Suprapubic skin (tissue), 4 donors: ENCODE measurements at regions not wholly inside any gene's neighbourhood (a gene's known extent, or its start where the extent isn't known, plus 50 kb on each side); places are given as distances from the start of the nearest gene placed in this dataset.
"Not testable (repeated sequence)": the region's sequence is repeated elsewhere in the genome, so short reads cannot be mapped to it uniquely, and the experiment has no call there.

Experiments used
- DNase-seq, 2 donors: peaks; one replicate each; pipeline ENCODE4 v3.0.0-alpha.2; 2019; ENCODE audit warnings: low spot score in 2 of 2
- H3K27ac ChIP-seq: fragments of 200-600 bp; sonication (generic); one replicate; pipeline ENCODE4 v1.5.1; 2019
- H3K27me3 ChIP-seq: fragments of 200-600 bp; sonication (generic); one replicate; pipeline ENCODE4 v1.5.1; 2019
- H3K36me3 ChIP-seq: fragments of 200-600 bp; sonication (generic); one replicate; pipeline ENCODE4 v1.5.1; 2019
- H3K4me1 ChIP-seq: fragments of 200-600 bp; sonication (generic); one replicate; pipeline ENCODE4 v1.5.1; 2019
- H3K4me3 ChIP-seq: fragments of 200-600 bp; sonication (generic); one replicate; pipeline ENCODE4 v1.5.1; 2019; ENCODE audit warnings: mild to moderate bottlenecking
- H3K9me3 ChIP-seq: fragments of 200-600 bp; sonication (generic); one replicate; pipeline ENCODE4 v1.5.1; 2019
- EP300 ChIP-seq: sonication (generic); formaldehyde crosslinking; IDR thresholded peaks from one replicate; pipeline ENCODE4 v1.6.1; 2017; ENCODE audit warnings: antibody characterized with exemption
- POLR2A ChIP-seq, 2 donors: fragments of 450-650 bp; IDR thresholded peaks; one replicate each; pipeline ENCODE4 v1.6.1; 2017; ENCODE audit warnings: antibody characterized with exemption in 2 of 2, mild to moderate bottlenecking in 2 of 2, moderate library complexity in 2 of 2
- POLR2AphosphoS5 ChIP-seq, 3 donors: sonication (generic); formaldehyde crosslinking; IDR thresholded peaks; one replicate each; pipeline ENCODE4 v1.6.1; 2017; ENCODE audit warnings: antibody characterized with exemption in 3 of 3
- WGBS: methylation state at CpG from one replicate; pipeline ENCODE4 v1.1.5; 2018; 5-methylcytosine and 5-hydroxymethylcytosine counted together
- TF ChIP-seq, protein P1 (sequence below), 2 donors: fragments of 200-600 bp in 1 of 2; fragments of 450-650 bp in 1 of 2; sonication (generic) in 1 of 2; IDR thresholded peaks; one replicate each; pipeline ENCODE4 v1.5.1; 2016 to 2019; ENCODE audit warnings: antibody characterized with exemption in 2 of 2, mild to moderate bottlenecking in 1 of 2, moderate library complexity in 1 of 2

DNA sequence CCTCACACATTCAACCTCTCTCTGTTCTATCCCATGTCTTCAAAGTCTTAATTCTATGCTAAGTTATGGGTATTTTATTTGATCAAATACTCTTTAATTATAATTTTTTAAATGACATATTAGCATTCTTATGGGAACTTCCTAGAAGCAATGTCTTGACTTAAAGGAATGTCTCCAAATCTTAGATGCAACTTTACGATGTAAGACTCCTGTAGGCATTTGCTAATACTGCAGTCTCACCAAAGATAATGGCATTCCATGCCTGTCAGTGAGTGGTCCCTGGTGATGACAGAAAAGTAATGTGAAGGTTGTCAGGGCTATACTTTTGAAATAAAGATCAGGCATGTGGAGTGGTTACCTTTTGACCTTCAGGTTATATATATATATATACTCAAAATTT, 1654.2 kb upstream of the WWC1 start:
- DNase-seq: no peak
- TF ChIP-seq POLR2AphosphoS5 (IDR thresholded peaks at IDR 0.05) (no peak), EP300 (no peak), POLR2A (IDR thresholded peaks at IDR 0.05) (no peak)
- Histone ChIP-seq H3K36me3 (no peaks in the 10 kb centered on the region), H3K4me1 (no peaks in the 10 kb centered on the region), H3K4me3 (no peak overlapping the region), H3K9me3 (no peaks in the 10 kb centered on the region), H3K27ac (no peak overlapping the region), H3K27me3 (no peaks in the 10 kb centered on the region)
- 83% methylated on average over 1 of the region's 1 CpG for WGBS

DNA sequence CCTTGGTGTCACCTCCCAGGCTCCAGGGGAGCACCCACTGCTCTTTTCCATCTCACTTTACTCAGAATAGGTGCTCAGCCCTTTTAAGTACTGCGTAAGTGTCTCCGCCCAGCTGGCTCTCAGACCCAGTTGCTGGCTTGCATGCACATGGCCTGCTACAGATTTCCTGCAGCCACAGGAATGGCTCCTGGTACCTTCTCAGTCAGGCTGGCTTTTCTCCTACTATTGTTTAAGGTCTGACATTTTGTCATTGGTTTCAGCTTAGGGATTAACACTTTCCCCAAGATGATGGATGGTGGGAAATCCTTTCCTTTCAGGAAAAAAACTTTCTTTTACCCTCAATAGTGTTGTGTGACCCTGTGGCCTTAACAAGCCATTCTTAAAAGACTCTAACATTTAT, 1652.3 kb upstream of the WWC1 start:
- 92% methylated on average over 2 of the region's 2 CpGs for WGBS
- Histone ChIP-seq H3K27me3 (no peaks in the 10 kb centered on the region), H3K36me3 (no peaks in the 10 kb centered on the region), H3K27ac (no peak overlapping the region), H3K4me3 (no peak overlapping the region), H3K9me3 (no peaks in the 10 kb centered on the region), H3K4me1 (no peaks in the 10 kb centered on the region)
- DNase-seq: no peak
- TF ChIP-seq POLR2A (IDR thresholded peaks at IDR 0.05): no peak
- no peak for TF ChIP-seq EP300
- TF ChIP-seq, protein P1, sequence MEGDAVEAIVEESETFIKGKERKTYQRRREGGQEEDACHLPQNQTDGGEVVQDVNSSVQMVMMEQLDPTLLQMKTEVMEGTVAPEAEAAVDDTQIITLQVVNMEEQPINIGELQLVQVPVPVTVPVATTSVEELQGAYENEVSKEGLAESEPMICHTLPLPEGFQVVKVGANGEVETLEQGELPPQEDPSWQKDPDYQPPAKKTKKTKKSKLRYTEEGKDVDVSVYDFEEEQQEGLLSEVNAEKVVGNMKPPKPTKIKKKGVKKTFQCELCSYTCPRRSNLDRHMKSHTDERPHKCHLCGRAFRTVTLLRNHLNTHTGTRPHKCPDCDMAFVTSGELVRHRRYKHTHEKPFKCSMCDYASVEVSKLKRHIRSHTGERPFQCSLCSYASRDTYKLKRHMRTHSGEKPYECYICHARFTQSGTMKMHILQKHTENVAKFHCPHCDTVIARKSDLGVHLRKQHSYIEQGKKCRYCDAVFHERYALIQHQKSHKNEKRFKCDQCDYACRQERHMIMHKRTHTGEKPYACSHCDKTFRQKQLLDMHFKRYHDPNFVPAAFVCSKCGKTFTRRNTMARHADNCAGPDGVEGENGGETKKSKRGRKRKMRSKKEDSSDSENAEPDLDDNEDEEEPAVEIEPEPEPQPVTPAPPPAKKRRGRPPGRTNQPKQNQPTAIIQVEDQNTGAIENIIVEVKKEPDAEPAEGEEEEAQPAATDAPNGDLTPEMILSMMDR (IDR thresholded peaks at IDR 0.05): no peak
- TF ChIP-seq POLR2AphosphoS5 (IDR thresholded peaks at IDR 0.05): no peak

DNA sequence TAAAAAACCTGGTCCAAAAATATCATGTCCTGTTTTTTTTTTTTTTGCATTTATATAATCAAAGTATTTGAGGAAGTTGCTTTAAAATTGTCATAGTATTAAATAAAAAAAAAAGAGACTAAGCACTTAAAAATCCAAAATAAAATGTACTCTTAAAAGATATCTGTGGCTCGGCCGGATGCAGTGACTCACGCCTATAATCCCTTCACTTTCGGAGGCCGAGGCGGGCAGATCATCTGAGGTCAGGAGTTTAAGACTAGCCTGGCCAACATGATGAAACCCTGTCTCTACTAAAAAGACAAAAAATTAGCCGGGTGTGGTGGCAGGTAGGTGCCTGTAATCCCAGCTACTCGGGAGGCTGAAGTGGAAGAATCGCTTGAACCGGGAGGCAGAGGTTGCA, 1651.3 kb upstream of the WWC1 start:
- not testable (repeated sequence) for H3K27me3 ChIP-seq, H3K36me3 ChIP-seq, H3K4me1 ChIP-seq, H3K9me3 ChIP-seq, DNase-seq, H3K27ac ChIP-seq, H3K4me3 ChIP-seq
- WGBS: 72% methylated on average over 10 of the region's 10 CpGs

DNA sequence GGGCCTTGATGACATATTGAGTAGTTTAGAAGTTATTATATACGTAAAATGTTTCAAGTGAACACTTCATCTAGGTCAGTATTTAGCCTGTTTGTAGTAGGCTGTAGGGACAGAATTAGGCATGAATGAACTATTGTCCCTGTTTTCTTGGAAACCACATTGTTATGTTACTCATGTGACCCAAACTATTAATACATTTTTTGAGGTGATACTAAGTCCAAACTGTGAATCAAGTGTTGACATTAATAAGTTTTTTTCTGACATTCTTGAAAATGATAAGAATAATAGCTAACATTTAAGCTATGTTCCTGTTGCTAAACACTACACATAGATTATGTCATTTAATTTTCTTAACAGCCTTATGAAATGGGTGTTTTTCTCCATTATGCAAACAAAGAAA, 1642.7 kb upstream of the WWC1 start:
- DNase-seq: no peak
- Histone ChIP-seq H3K9me3 (no peaks in the 10 kb centered on the region), H3K4me1 (no peaks in the 10 kb centered on the region), H3K27me3 (no peaks in the 10 kb centered on the region), H3K4me3 (no peak overlapping the region), H3K36me3 (no peaks in the 10 kb centered on the region), H3K27ac (no peak overlapping the region)
- 91% methylated on average over 1 of the region's 1 CpG for WGBS
- TF ChIP-seq POLR2AphosphoS5 (IDR thresholded peaks at IDR 0.05) (no peak), POLR2A (IDR thresholded peaks at IDR 0.05) (no peak), EP300 (no peak)
- TF ChIP-seq, protein P1 (IDR thresholded peaks at IDR 0.05): no peak

DNA sequence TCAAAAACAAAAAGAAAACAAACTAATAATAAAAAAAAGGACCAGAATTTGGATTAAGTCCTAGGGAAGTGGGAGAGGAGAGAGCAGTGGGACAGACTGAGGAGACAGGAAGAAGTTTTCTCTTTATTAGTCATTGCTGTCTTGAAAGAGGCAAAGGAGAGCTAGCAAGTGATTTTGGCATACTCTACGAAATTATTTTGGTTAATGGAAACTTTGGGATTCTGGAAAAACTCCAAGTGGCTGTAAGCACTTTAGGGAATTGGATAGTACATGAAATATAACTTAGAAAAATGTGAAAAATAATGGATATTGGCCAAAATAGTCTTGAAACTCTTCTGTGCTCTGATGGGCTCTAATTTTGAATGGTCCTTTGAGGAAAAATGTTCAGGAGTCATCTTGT, 1641.8 kb upstream of the WWC1 start:
- H3K27me3 ChIP-seq: no peaks in the 10 kb centered on the region
- H3K36me3 ChIP-seq: no peaks in the 10 kb centered on the region
- TF ChIP-seq POLR2AphosphoS5 (IDR thresholded peaks at IDR 0.05): no peak
- TF ChIP-seq, protein P1 (IDR thresholded peaks at IDR 0.05): no peak
- TF ChIP-seq POLR2A (IDR thresholded peaks at IDR 0.05): no peak
- TF ChIP-seq EP300: no peak
- H3K9me3 ChIP-seq: no peaks in the 10 kb centered on the region
- 13% methylated on average over 1 of the region's 1 CpG for WGBS
- no peak overlapping the region for H3K27ac ChIP-seq
- H3K4me1 ChIP-seq: no peaks in the 10 kb centered on the region
- H3K4me3 ChIP-seq: no peak overlapping the region
- no peak for DNase-seq

DNA sequence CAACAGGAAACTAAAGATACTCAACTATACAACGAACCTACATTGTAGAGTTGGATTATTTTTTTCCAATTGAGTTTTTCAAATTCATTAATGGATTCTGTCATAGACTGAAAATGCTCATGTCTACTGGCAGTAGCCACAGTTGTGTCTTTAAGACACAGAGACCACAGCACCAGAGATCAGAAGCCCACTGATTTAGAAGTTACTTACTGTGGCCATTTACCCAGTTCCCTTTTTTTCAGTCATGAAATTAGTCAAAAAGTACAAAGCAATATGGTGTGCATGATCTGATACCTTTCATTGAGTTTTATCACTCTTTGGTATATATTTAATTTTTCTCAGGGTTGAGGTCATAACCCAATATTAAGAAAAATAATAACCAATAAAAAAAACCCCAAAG, 1640.2 kb upstream of the WWC1 start:
- H3K27ac ChIP-seq: no peak overlapping the region
- no peaks in the 10 kb centered on the region for H3K36me3 ChIP-seq
- DNase-seq: no peak
- 74% methylated on average over 1 of the region's 1 CpG for WGBS
- TF ChIP-seq POLR2AphosphoS5 (IDR thresholded peaks at IDR 0.05): no peak
- TF ChIP-seq POLR2A (IDR thresholded peaks at IDR 0.05): no peak
- TF ChIP-seq, protein P1 (IDR thresholded peaks at IDR 0.05): no peak
- no peak for TF ChIP-seq EP300
- no peak overlapping the region for H3K4me3 ChIP-seq
- no peaks in the 10 kb centered on the region for H3K27me3 ChIP-seq
- no peaks in the 10 kb centered on the region for H3K4me1 ChIP-seq
- no peaks in the 10 kb centered on the region for H3K9me3 ChIP-seq
